ENCODE measurements at regions not wholly inside any gene's neighbourhood (a gene's known extent, or its start where the extent isn't known, plus 50 kb on each side); places are given as distances from the start of the nearest gene placed in this dataset.
"Not testable (repeated sequence)": the region's sequence is repeated elsewhere in the genome, so short reads cannot be mapped to it uniquely, and the experiment has no call there.

DNA sequence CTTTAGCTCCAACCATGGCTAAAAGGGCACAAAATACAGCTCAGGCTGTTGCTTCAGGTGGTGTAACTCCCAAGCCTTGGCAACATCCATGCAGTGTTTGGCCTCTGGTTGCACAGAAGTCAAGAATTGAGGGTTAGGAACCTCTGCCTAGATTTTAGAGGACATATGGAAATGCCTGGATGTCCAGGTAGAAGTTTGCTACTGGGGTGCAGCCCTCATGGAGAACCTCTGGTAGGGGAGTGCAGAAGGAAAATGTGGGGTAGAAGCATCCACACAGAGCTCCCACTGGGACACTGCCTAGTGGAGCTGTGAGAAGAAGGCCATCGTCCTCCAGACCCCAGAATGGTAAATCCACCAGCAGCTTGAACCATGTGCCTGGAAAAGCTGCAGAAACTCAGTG is 1453.8 kb upstream of the EYS start:
- DNase-seq: no peak

DNA sequence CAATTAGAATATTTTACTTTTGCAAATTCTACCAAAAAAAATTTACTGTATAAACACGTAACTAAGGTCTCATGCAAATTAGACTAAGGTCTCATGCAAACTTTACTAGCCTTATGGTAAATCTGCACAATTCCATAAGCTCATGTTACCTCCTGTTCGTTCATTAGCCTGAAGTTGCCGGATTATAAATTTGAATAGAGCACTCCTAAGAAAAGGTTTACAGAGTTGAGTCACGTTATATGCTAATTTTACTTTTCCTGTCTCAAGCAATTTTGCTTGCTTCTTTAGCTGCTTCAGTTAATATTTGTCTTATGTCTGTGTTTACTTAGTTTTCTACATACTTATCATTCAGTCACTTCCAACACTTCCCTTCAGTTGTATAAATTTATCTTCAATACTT is 1434.0 kb upstream of the EYS start:
- DNase-seq: no peak

DNA sequence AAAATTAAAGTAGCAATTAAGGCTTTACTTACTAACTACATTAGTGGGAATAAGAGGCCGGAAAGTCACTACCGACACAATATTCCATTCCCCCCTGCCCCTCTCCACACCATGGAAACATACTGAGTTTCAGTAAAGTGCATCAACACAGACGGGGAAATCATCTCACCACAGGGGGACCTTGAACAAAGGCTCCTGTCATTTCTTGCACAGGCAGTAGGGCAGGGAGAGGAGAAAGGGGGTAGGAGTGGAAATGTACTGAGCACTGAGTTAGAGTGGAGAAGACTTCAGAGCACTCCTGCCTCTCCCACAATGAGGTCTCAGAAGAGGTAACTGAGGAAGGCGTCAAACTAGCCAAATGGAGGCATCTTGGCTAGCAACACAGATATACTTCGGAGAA is 1426.9 kb upstream of the EYS start:
- no peak for DNase-seq

DNA sequence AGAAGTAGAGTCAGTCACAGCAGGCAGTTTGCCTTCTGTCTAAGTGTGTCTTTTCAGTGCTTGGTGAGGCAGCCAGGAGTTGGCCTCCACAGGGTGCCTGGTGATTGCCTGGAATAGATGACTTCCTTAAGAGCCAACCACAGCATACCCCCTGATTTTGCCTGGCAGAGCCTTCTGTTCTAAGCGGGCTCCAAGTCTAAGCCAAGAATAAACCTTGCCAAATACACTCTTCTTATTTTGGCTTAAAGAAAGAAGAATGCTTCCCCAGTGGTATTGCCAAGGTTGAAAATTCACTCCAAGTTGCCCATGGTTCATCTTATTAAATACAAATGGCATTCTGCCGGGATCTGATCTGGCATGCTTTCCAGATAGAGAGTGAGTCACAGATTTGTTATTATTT is 1424.8 kb upstream of the EYS start:
- DNase-seq: no peak

DNA sequence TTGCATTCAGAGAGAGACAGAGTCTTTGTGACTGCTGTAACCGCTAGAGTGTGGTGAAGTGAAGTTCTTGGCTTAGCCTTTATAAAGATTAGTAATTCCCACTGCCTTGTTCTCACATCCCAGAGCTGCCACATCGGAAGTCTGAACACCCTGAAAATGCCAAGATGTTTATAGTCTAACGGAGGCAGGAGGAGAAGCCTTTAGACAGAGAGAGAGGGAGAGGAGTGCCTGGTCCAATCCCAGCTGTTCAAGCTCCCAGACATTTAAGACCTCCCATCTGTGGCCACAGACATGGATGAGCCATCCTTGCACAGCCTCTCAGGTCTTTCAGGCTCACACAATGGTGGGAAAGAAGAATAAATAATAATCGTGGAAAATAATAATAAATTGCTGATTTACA is 1422.8 kb upstream of the EYS start:
- DNase-seq: no peak

DNA sequence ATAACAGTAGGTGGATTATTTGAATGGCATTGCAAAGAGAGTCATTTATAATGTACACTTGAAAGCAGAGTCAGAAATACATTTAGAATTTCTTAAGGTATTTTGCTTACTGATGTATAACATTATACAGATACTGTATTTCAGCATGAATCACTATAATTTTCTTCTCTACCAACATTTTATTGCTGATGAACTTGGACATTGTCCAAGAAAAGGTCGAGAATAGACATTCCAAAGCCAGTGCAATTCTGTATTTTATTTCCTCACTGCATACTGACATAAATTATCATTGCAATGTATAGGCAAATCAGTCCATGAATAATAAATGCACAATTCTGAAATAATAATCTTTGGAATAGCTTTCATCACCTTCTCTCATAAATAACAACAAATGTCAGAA is 1420.0 kb upstream of the EYS start:
- no peak for DNase-seq

DNA sequence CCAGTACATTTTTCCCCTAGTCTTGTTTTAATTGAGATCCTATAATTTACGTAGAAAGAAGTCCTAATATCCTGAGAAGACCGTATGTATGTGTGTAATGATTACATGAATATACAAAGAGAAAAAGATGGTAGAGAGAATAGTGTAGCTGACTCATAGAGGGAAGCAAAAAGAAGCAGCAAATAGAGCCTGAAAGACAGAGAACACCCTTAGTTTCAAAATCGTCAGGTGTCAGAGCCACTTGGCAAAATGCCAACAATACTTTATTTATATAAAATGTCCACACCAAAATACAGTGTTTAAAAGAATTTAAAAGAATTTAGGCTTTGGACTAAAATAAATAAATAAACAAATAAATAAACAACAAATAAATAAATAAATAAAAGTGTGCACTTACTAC is 1414.1 kb upstream of the EYS start:
- no peak for DNase-seq

DNA sequence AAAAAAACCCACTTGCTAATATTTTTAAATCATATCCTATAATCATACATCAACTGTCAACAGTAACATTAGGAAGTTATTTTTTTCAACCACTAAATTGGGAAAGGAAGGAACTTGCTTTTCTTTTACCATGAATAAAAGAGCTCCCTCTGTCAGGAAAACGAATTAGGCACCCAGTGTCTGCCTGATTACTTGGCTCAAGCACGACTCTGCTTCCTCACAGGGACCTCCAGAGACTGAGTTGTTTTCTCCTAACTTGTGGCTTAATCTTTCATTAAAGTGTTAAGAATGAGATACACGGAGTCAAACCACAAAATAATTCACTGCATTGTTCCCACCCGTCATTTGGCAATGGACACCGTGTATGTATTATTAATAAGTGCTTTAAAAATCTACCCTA is 1405.1 kb upstream of the EYS start:
- DNase-seq: no peak

DNA sequence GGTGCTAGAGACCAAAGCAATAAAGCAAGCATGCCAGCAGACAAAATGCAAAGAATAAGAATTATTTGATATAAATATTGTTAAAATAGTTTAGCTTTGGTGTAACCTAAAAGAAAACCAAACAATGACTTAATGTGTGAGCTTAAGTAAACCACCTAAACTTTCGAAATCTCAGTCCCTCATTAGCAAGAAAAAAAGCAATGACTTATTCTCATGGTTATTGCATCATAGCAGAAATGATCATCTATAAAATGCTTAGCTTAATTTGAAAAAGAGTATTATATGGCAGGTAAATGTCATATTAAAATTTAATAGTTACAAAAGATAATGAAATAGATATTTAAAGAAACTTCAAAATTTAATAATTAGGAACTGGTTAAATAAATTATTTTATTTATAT is 1395.7 kb upstream of the EYS start:
- no peak for DNase-seq

DNA sequence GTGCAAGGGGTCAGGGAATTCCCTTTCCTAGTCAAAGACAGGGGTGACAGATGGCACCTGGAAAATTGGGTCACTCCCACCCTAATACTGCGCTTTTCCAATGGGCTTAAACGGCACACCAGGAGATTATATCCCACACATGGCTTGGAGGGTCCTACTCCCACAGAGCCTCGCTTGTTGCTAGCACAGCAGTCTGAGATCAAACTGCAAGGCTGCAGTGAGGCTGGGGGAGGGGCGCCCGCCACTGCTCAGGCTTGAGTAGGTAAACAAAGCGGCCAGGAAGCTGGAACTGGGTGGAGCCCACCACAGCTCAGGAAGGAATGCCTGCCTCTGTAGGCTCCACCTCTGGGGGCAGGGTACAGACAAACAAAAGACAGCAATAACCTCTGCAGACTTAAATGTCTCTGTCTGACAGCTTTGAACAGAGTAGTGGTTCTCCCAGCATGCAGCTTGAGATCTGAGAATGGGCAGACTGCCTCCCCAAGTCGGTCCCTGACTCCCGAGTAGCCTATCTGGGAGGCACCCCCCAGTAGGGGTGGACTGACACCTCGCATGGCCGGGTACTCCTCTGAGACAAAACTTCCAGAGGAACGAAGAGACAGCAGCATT is 1388.7 kb upstream of the EYS start:
- not testable (repeated sequence) for DNase-seq

DNA sequence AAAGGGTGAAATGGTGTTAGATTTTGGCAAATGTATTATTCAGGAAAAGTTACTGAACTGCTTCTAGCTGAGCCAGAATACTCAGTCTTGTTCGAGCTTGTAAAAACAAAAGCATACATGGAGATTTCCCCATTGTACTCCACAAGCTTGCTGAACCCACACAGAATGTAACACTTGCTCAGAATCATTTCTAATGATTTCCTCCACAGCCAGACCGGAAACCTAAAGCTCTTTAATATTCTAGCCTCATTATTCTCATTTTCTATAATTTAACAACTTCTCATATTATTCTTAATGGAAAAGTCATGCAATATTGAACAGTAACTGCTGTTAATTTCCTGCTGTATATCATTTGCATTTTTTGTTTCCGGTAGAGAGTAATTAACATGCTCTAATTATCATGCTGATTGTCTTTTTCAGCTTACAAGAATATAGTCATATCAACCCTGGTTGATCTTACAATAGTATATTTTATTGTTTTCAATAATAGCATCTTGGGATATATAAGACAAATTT is 1387.5 kb upstream of the EYS start:
- DNase-seq: no peak

DNA sequence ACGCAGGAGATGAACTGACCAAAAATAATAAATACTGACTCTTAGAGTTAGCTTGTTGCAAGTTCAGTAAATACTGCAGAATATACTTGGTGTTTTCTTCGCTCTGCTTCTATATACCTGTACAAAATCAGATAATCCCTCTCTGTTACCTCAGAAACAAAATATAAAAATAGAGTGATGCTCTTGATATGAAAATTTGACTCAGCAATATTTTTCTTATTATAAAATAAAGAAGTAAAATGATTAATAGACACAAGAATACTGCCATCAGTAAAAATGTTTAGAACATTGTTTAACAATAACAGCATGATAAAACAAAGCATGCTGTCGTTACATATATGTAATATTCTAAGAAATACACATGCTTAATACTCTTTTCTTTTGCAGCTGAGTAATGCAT is 1366.9 kb upstream of the EYS start:
- DNase-seq: no peak

DNA sequence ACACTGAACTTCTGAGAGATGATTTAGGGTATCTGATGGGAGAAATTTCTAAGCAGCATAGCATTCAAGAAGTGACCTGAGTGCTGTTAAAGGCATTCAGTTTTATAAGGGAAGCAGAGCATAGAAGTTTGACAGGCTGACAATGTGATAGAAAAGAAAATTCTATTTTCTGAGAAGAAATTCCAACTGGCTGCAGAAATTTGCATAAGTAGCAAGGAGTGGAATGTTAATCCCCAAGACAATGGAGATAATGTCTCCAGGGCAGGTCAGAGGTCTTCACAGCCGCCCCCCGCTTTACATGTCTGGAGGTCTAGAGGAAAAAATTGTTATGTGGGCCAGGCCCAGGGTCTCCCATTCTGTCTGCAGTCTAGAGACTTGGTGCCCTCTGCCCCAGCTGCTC is 1361.8 kb upstream of the EYS start:
- DNase-seq: no peak

DNA sequence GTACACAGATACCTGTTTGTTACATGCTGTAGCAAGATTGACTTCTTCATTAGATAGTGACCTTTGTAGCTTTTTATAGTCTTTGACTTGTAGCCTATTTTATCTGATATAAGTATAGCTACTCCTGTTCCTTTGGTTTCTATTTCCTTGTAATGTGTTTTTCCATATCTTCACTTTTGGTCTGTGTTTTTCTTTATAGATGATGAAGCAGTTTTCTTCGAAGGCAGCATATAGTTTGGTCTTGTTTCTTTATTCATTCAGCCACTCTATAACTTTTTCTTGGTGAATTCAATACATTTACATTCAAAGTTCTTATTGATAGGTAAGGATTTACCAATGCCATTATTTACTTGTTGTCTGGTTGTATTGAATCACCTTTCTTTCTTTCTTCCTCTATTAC is 1357.3 kb upstream of the EYS start:
- DNase-seq: no peak

DNA sequence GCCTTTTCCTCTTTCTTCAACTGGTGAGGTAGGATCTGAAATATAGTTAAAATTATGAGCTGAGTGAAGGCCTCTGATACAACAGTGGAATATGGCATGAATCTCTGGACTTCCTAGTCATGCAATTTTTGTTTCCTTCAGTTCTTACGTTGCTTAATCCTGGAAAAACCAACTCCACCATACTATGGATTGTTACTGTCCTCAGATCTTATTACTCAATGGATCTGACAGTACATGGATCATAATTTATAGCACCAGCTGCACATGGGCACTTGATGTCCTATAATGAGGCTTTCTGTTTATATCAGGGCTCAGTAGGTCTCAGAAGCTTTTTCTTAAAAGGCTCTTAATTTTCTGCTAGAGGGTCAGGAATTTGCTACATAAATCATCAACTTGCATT is 1341.0 kb upstream of the EYS start:
- DNase-seq: no peak

DNA sequence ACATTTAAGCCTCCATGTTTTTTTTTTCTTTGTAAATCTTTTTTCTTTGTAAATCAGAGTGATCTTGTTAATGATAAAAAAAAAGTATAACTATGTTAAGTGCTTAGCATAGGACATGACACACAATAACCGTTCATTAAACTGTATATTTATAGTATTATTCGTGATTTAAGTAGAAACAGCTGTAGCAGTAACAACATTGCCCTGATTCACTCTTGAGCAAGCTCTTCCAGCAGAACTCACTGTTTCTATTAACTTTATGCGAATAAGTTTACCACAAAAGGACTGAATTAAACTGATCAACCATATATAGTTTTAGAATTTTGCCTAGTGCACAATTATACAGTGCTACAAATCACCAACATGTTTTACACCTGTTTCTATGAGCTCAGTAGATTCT is 1338.0 kb upstream of the EYS start:
- no peak for DNase-seq

DNA sequence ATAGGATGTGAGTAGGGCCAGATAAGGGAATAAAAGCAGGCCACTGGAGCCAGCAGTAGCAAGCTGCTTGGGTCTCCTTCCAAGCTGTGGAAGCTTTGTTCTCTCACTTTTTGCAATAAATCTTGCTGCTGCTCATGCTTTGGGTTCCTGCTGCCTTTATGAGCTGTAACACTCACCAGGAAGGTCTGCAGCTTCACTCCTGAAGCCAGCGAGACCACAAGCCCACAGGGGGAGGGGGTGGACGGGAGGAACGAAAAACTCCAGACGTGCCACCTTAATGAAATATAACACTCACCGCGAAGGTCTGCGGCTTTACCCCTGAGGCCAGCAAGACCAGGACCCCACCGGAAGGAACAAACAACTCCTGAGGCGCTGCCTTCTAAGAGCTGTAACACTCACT is 1324.4 kb upstream of the EYS start:
- DNase-seq: no peak

DNA sequence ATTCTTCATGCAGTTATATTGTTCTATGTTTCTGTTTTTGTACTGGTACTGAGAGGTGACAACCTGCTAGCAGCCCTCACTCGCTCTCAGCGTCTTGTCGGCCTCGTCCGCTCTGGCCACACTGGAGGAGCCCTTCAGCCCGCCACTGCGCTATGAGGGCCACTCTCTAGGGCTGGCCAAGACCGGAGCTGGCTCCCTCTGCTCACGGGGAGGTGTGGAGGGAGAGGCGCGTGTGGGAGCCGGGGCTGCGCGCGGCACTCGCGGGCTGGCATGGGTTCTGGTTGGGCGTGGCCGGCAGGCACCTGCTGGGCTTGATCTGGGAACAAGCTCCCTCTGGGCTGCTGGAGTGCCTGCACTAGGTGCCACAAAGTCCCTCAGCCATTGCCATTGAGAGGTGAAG is 1323.8 kb upstream of the EYS start:
- no peak for DNase-seq

DNA sequence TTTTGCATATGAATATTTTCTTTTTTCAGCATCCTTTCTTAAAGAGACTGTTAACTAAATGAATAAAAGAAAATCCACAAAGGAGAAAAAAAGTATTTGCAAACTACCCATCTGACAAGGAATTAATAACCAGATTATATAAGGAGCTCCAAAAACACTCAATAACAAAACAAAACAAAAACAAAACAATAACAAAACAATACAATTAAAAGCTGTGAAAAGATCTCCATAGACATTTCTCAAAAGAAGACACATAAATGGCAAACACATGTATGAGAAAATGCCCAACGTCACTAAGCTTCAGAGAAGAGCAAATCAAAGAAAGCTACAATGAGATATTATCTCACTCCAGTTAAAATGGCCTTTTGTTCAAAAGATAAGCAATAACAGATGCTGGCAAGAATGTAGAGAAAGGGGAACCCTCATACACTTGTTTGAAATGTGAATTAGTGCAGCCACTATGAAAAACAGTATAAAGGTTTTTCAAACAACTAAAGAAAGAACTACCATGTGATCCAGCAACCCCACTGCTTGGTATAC is 1310.0 kb upstream of the EYS start:
- DNase-seq: no peak

DNA sequence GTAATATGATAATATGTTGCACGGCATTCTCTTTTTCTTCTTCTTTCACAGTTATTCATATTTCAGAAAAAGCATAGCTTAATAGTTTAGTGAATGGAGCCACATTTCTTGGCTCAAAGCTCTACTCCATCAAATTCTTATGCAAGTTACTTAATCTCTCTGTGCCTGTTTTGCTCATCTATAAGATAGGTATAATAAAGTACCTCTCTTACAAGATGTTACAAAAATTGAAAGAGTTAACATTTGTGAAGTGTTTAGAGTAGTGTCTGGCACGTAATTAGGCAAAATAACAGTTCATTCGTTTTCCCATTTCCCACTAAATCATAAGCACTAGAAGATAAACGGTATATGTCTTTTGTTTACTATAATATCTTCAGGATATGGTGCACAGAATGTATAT is 1304.4 kb upstream of the EYS start:
- no peak for DNase-seq

DNA sequence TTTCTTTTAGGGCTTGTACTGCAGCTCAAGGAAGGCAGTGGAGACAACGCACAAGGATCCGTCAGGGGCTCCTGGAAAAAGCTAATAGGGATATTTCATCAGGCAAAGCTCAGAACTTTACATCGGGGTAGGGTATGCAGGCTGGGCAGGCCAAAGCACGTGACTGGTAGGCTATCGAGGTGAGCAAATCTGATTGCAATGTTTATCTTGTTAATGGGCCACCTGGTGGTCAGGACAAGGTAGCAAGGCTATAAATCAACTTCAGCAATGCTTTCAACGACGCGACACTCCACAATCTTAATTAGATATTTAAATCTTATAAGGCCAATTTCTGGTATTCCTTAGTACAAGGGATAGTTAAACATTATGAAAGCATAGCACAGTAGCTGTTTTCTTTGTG is 1302.8 kb upstream of the EYS start:
- no peak for DNase-seq

DNA sequence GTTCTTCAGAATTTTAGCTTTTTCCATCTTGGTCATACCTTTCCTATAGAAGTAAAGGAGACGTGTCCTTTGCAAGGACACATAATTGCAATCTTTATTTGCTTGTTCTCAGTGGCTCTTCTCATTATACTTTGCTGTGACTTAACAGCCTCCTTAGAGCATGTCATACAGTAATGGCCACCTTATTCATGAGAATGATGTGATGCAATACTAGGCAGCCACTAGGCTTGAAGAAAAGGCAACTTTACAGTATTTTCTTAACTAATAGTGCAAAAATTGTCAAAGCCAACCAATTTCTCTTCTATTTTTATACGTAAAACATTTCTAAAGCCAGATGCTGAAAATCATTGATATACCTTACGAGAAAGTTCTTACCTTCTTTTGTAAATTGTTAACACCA is 1296.8 kb upstream of the EYS start:
- DNase-seq: no peak

DNA sequence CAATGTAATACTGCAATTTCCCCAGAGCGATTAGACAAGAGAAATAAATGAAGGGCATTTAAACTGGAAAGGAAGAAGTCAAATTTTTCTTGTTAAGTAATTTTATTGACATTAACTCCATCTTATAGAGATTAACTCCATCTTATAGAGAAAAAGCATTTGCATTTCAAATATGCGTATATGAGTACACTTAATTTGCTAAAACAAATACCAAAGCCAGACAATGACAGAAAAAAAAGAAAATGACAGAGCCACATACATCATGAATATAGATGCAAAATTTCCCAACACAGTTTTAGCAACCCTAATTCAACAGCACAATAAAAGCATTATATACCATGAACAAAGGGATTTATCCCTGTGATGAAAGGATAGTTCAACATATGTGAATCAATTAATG is 1293.1 kb upstream of the EYS start:
- DNase-seq: no peak

DNA sequence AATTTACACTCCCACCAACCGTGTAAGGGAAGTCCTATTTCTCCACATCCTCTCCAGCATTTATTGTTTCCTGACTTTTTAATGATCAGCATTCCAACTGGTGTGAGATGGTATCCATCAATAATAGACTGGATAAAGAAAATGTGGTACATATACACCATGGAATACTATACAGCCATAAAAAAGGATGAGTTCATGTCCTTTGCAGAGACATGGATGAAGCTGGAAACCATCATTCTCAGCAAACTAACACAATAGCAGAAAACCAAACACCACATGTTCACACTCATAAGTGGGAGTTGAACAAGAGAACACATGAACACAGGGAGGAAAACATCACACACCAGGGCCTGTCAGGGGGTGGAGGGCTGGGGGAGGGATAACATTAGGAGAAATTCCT is 1290.6 kb upstream of the EYS start:
- DNase-seq: not testable (repeated sequence)

DNA sequence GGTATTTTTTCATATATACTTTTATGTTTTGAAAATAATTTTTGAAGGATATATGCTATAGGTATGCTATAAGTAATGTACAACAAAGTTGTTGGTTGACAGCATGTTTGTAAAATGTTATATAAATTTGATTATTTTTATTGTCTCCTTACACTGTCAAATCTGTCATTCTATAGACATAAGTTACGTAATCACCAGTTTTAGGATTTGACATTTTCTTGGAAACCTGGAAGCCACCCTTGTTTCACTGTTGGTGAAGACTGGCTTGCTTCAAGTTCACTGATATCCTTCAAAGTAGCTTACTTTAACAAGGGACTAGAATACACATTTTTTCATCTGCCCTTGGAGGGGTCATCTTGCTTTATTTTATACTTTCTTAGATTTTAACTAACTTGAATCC is 1288.6 kb upstream of the EYS start:
- no peak for DNase-seq

DNA sequence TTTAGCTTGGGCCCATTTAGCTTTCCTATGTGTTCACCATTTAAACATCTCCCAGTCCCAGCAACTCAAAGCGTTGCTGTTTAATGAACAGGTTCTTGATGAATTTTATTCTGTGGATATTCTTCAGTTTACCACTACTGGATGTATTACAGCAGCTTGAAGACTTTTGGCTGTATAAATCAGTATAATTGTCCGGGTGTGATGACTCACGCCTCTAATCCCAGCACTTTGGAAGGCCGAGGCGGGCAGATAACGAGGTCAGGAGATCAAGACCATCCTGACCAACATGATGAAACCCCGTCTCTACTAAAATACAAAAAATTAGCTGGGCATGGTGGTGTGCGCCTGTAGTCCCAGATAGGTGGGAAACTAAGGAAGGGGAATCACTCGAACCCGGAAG is 1286.7 kb upstream of the EYS start:
- DNase-seq: not testable (repeated sequence)

All from activated T-cell treated with anti-CD3 and anti-CD28 coated beads, Interleukin-2, amount 50 U/mL, for 1 hour (primary cell).